WERI-Rb-1 (cell line): ENCODE measurements at regions not wholly inside any gene's neighbourhood (a gene's known extent, or its start where the extent isn't known, plus 50 kb on each side); places are given as distances from the start of the nearest gene placed in this dataset.

Source experiments
- DNase-seq: peaks from one replicate; pipeline ENCODE4 v3.0.0-alpha.2; 2020
- H3K27ac ChIP-seq: fragments of 250-450 bp; sonication (Bioruptor Pico); 2 replicates; pipeline ENCODE4 v1.5.1; 2020; ENCODE audit warnings: mild to moderate bottlenecking, moderate library complexity
- H3K27me3 ChIP-seq: fragments of 250-450 bp; sonication (Bioruptor Pico); 2 replicates; pipeline ENCODE4 v1.5.1; 2021; ENCODE audit warnings: mild to moderate bottlenecking, low read depth, moderate library complexity; ENCODE audit not compliant: insufficient read depth, severe bottlenecking
- H3K36me3 ChIP-seq: fragments of 250-450 bp; sonication (Bioruptor Pico); 2 replicates; pipeline ENCODE4 v1.5.1; 2020; ENCODE audit warnings: mild to moderate bottlenecking, moderate library complexity
- H3K4me3 ChIP-seq: 2 replicates; pipeline ENCODE4 v1.5.1; 2011; ENCODE audit warnings: low read depth, mild to moderate bottlenecking, control low read depth, low read length
- H3K9me3 ChIP-seq: fragments of 250-450 bp; sonication (Bioruptor Pico); 2 replicates; pipeline ENCODE4 v1.5.1; 2021; ENCODE audit warnings: mild to moderate bottlenecking, moderate library complexity; ENCODE audit not compliant: severe bottlenecking
- CTCF ChIP-seq: IDR thresholded peaks from 2 replicates; pipeline ENCODE4 v1.5.1; 2011; ENCODE audit warnings: low read depth, mild to moderate bottlenecking, control low read depth, inconsistent platforms, low read length

DNA sequence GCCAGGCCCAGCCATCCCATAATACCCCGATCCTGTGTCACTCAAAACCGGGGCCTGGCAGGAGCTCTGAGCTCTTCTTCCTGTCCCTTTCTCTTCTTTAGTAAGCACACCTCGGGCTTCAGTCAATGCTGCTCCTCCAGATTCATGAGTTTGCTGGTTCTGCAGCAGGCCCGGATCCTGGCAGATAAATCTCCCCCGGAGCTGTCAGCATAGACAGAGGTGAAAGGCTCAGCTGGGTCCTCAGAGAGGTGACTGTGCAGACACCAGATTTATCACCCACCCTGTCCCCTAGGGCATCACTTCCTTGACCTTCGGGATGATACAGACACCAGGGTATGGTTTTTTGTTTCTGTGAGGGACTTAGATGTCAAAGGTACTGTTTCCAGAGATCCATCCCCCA lies 242.5 kb upstream of the N4BP1 start:
- no peak for TF ChIP-seq CTCF
- Histone ChIP-seq H3K27me3 (no peaks in the 10 kb centered on the region), H3K36me3 (no peaks in the 10 kb centered on the region), H3K9me3 (no peaks in the 10 kb centered on the region), H3K27ac (no peak overlapping the region), H3K4me3 (no peak overlapping the region)
- no peak for DNase-seq

DNA sequence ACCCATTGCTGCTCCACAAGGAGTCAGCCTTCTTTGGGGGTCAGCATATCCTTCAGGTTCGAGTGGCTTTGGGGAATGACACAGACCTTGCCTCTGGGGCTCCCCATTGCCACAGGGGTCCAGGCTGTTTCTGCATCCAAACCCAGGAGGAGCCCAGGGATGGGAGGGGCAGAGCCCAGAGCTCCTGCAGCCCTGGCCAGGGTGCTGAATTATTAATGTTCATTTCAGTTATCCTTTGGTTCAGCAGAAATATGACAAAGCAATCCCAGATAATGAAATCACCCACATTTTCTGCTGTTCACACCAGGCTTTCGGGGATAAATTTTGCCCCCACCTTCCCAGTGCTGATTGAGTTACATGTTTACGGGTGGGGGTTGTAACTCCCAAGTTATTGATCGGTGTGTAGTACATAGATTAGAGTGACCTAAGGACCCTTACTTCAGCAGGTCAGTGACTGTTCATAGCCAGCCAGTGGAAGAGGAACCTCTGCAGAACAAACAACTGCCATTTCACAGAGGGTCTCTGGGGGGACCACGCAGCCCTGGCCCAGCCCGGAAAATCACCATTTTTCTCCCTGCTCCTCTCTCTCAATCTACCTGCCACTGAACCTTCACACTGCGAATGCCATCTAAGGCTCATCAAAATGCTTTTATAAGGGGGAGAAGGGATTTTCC lies 240.3 kb upstream of the N4BP1 start:
- Histone ChIP-seq H3K27ac (no peak overlapping the region), H3K9me3 (no peaks in the 10 kb centered on the region), H3K4me3 (no peak overlapping the region), H3K27me3 (no peaks in the 10 kb centered on the region), H3K36me3 (no peaks in the 10 kb centered on the region)
- TF ChIP-seq CTCF: no peak
- DNase-seq: no peak

DNA sequence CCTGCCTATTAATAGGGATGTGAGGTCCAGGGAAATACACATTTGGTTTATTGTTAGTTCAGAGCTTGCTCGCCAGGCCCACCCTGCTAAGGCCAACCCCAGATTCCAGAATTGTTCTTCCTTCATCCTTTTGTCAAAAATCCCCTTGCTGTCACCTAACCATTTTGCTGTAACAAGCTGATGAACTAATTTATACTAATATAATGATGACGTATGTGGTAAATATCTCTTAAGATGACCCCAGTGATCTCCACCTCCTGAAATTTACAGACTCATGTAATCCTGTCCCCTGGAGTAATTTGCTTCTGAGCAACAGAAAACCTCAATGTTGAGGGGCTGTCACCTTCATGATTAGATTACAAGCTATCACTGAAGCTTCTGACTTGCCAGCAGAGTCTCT lies 236.3 kb upstream of the N4BP1 start:
- Histone ChIP-seq H3K4me3 (no peak overlapping the region), H3K9me3 (no peaks in the 10 kb centered on the region), H3K27ac (no peak overlapping the region), H3K27me3 (no peaks in the 10 kb centered on the region), H3K36me3 (no peaks in the 10 kb centered on the region)
- TF ChIP-seq CTCF: no peak
- DNase-seq: no peak

DNA sequence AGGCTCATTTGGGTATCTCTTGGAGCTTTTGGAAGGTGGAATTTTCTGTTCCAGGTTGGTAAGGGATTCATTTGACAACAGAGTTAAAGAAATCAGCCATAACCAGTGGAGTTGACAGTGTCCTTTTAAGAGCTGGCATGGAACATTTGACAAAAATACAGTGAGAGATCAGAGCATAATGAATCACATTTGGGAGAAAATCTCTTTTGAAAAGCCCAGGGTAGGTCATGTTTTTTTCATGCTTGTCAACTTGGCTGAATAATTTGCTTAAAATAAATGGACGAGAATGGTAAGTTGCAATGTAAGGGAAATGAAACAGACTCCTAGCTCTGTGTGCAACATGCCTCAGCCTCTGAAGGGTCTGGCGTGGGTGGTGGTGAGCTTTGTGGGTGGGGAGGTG lies 235.3 kb upstream of the N4BP1 start:
- H3K36me3 ChIP-seq: no peaks in the 10 kb centered on the region
- no peaks in the 10 kb centered on the region for H3K27me3 ChIP-seq
- no peak overlapping the region for H3K27ac ChIP-seq
- no peaks in the 10 kb centered on the region for H3K9me3 ChIP-seq
- TF ChIP-seq CTCF: no peak
- no peak overlapping the region for H3K4me3 ChIP-seq
- DNase-seq: no peak

DNA sequence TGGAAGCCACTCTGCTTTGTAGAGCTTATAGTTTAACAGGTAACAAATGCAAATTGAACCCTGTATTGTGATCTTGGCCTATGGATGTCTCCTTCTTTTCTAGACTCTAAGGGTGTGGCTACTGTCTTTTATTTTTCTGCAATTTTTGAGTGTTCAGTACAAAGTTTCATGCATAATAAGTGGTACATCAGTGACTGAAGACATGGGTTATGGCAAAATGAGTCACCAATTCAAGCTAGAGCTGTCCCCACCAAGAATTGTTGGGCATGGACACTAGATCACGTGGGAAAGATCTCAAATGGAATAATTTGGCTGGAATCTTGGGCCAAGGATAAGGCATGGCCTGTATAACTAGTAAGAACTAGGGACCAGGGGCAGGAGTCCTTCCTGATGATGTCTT lies 228.4 kb upstream of the N4BP1 start:
- H3K36me3 ChIP-seq: no peaks in the 10 kb centered on the region
- no peak for DNase-seq
- no peak for TF ChIP-seq CTCF
- no peaks in the 10 kb centered on the region for H3K27me3 ChIP-seq
- H3K9me3 ChIP-seq: no peaks in the 10 kb centered on the region
- no peak overlapping the region for H3K4me3 ChIP-seq
- no peak overlapping the region for H3K27ac ChIP-seq

GRCh38 chr16:48836636-48837035 lies 226.7 kb upstream of the N4BP1 start:
- TF ChIP-seq CTCF: no peak
- DNase-seq: no peak
- H3K27me3 ChIP-seq: no peaks in the 10 kb centered on the region
- no peak overlapping the region for H3K4me3 ChIP-seq
- no peak overlapping the region for H3K27ac ChIP-seq
- no peaks in the 10 kb centered on the region for H3K9me3 ChIP-seq
- H3K36me3 ChIP-seq: no peaks in the 10 kb centered on the region
